ENCODE measurements at regions not wholly inside any gene's neighbourhood (a gene's known extent, or its start where the extent isn't known, plus 50 kb on each side); places are given as distances from the start of the nearest gene placed in this dataset.

- no peak for DNase-seq (ENCODE audit: low read depth)
- no peak overlapping the region for H3K4me3 ChIP-seq (ENCODE audit: low read depth, low read length)
- no peak for TF ChIP-seq MAX (IDR thresholded peaks at IDR 0.05; ENCODE audit: low read depth, low read length)
- TF ChIP-seq MYC (IDR thresholded peaks at IDR 0.05; ENCODE audit: low read depth, low read length), result no peak
- TF ChIP-seq CTCF (IDR thresholded peaks at IDR 0.05; ENCODE audit: low read depth, low read length), result no peak
- TF ChIP-seq POLR2A (IDR thresholded peaks at IDR 0.05; ENCODE audit: extremely low read depth, insufficient read length), result no peak
Observed at GRCh38 chr16:6722786-6723185, 609.9 kb upstream of the RBFOX1 start.

- TF ChIP-seq CTCF (IDR thresholded peaks at IDR 0.05; ENCODE audit: low read depth, low read length) (no peak), MAX (IDR thresholded peaks at IDR 0.05; ENCODE audit: low read depth, low read length) (no peak), POLR2A (IDR thresholded peaks at IDR 0.05; ENCODE audit: extremely low read depth, insufficient read length) (no peak), MYC (IDR thresholded peaks at IDR 0.05; ENCODE audit: low read depth, low read length) (no peak)
- no peak overlapping the region for H3K4me3 ChIP-seq (ENCODE audit: low read depth, low read length)
- DNase-seq (ENCODE audit: low read depth), result no peak
Observed at GRCh38 chr16:6714510-6714909, 618.1 kb upstream of the RBFOX1 start.

- no peak overlapping the region for H3K4me3 ChIP-seq (ENCODE audit: low read depth, low read length)
- TF ChIP-seq MYC (IDR thresholded peaks at IDR 0.05; ENCODE audit: low read depth, low read length) (no peak), MAX (IDR thresholded peaks at IDR 0.05; ENCODE audit: low read depth, low read length) (no peak), CTCF (IDR thresholded peaks at IDR 0.05; ENCODE audit: low read depth, low read length) (no peak), POLR2A (IDR thresholded peaks at IDR 0.05; ENCODE audit: extremely low read depth, insufficient read length) (no peak)
Observed at GRCh38 chr16:6709736-6710135, 622.9 kb upstream of the RBFOX1 start.

DNA sequence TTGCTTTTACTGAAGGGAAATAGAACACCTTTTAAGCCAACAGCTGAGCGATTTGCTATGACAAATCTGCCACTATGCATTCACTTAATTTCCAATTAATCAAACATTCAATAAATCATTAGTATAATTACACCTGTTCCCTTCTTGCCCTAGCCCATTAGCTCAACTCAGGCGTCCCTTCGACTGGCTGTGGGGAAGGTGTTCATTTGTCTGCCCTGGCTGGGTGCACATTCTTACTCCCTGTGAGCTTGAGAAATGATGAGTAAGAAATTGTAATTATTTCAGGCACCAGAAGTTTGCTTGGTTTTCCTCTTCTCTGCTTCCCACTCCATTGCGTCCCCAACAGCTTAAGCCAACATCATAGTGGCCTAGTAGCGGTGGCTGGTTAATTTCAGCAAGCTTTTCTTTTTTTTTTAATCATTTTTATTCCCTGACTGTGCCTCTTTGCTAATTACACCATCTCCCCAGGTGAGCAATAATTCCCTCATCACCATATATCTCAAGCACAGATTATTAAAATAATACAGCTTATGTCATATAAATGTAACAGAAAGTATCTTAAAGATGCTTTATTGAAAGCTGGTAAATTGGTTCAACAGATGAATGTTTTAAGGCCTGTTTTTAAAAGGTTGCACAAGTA, 623.9 kb upstream of the RBFOX1 start:
- TF ChIP-seq MYC (IDR thresholded peaks at IDR 0.05; ENCODE audit: low read depth, low read length), result no peak
- TF ChIP-seq POLR2A (IDR thresholded peaks at IDR 0.05; ENCODE audit: extremely low read depth, insufficient read length), result no peak
- no peak for TF ChIP-seq MAX (IDR thresholded peaks at IDR 0.05; ENCODE audit: low read depth, low read length)
- TF ChIP-seq CTCF (IDR thresholded peaks at IDR 0.05; ENCODE audit: low read depth, low read length), result no peak
- no peak overlapping the region for H3K4me3 ChIP-seq (ENCODE audit: low read depth, low read length)
- no peak for DNase-seq (ENCODE audit: low read depth)

More at GRCh38 chr16:6709736-6710135, 622.9 kb upstream of the RBFOX1 start:
- DNase-seq (ENCODE audit: low read depth), result no peak

GRCh38 chr16:6704306-6704930, 628.2 kb upstream of the RBFOX1 start:
- TF ChIP-seq CTCF (IDR thresholded peaks at IDR 0.05; ENCODE audit: low read depth, low read length), result no peak
- no peak for TF ChIP-seq POLR2A (IDR thresholded peaks at IDR 0.05; ENCODE audit: extremely low read depth, insufficient read length)
- TF ChIP-seq MYC (IDR thresholded peaks at IDR 0.05; ENCODE audit: low read depth, low read length), result no peak
- no peak for TF ChIP-seq MAX (IDR thresholded peaks at IDR 0.05; ENCODE audit: low read depth, low read length)
- no peak overlapping the region for H3K4me3 ChIP-seq (ENCODE audit: low read depth, low read length)
- DNase-seq (ENCODE audit: low read depth), result no peak
